Stimulated activated CD4-positive, alpha-beta T cell treated with anti-CD3 and anti-CD28 coated beads, Interleukin-2, amount 100 ng/mL, for 48 hours (primary cell): ENCODE measurements at regions not wholly inside any gene's neighbourhood (a gene's known extent, or its start where the extent isn't known, plus 50 kb on each side); places are given as distances from the start of the nearest gene placed in this dataset.
"Not testable (repeated sequence)": the region's sequence is repeated elsewhere in the genome, so short reads cannot be mapped to it uniquely, and the experiment has no call there.

Experiments
- DNase-seq, 2 donors: peaks; one replicate each; pipeline ENCODE4 v3.0.0-alpha.2; 2020

- DNase-seq, result peak; percentile 7 to 29
Observed at GRCh38 chr12:19572920-19573558, 133.7 kb downstream of the AEBP2 start.

GRCh38 chr12:19573866-19574265, 134.6 kb downstream of the AEBP2 start:
- DNase-seq, result no peak

GRCh38 chr12:19574601-19575000, 135.3 kb downstream of the AEBP2 start:
- no peak for DNase-seq

- no peak for DNase-seq
Observed at GRCh38 chr12:19575337-19576243, 136.3 kb downstream of the AEBP2 start.

GRCh38 chr12:19576506-19577280, 137.4 kb downstream of the AEBP2 start:
- no peak for DNase-seq

GRCh38 chr12:19577281-19577530, 137.9 kb downstream of the AEBP2 start:
- no peak for DNase-seq

- no peak for DNase-seq
Observed at GRCh38 chr12:19584732-19585131, 145.4 kb downstream of the AEBP2 start.

GRCh38 chr12:19588951-19589350, 149.7 kb downstream of the AEBP2 start:
- no peak for DNase-seq

GRCh38 chr12:19591951-19592350, 152.7 kb downstream of the AEBP2 start:
- DNase-seq, result no peak

GRCh38 chr12:19596434-19597166, 157.3 kb downstream of the AEBP2 start:
- DNase-seq, result no peak

- DNase-seq, result no peak
Observed at GRCh38 chr12:19597167-19598026, 158.1 kb downstream of the AEBP2 start.

GRCh38 chr12:19605720-19606119, 166.4 kb downstream of the AEBP2 start:
- DNase-seq, result no peak

GRCh38 chr12:19608039-19608438, 168.7 kb downstream of the AEBP2 start:
- DNase-seq, result no peak

- DNase-seq, result no peak
Observed at GRCh38 chr12:19613051-19613535, 173.8 kb downstream of the AEBP2 start.

GRCh38 chr12:19614601-19615383, 175.5 kb downstream of the AEBP2 start:
- DNase-seq, result no peak

- no peak for DNase-seq
Observed at GRCh38 chr12:19615384-19615725, 176.1 kb downstream of the AEBP2 start.

GRCh38 chr12:19616781-19617180, 177.5 kb downstream of the AEBP2 start:
- no peak for DNase-seq

GRCh38 chr12:19620222-19620621, 180.9 kb downstream of the AEBP2 start:
- DNase-seq, result no peak

- no peak for DNase-seq
Observed at GRCh38 chr12:19623751-19624399, 184.6 kb downstream of the AEBP2 start.

GRCh38 chr12:19624491-19624890, 185.2 kb downstream of the AEBP2 start:
- no peak for DNase-seq

GRCh38 chr12:19625551-19625950, 186.3 kb downstream of the AEBP2 start:
- DNase-seq, result not testable (repeated sequence)
